NCI-H2081 (cell line): ENCODE measurements at regions not wholly inside any gene's neighbourhood (a gene's known extent, or its start where the extent isn't known, plus 50 kb on each side); places are given as distances from the start of the nearest gene placed in this dataset.

Experiments
- DNase-seq, 2 experiments: peaks; one replicate each; lab custom pipeline; 2025; lab: John Stamatoyannopoulos, UW

DNA sequence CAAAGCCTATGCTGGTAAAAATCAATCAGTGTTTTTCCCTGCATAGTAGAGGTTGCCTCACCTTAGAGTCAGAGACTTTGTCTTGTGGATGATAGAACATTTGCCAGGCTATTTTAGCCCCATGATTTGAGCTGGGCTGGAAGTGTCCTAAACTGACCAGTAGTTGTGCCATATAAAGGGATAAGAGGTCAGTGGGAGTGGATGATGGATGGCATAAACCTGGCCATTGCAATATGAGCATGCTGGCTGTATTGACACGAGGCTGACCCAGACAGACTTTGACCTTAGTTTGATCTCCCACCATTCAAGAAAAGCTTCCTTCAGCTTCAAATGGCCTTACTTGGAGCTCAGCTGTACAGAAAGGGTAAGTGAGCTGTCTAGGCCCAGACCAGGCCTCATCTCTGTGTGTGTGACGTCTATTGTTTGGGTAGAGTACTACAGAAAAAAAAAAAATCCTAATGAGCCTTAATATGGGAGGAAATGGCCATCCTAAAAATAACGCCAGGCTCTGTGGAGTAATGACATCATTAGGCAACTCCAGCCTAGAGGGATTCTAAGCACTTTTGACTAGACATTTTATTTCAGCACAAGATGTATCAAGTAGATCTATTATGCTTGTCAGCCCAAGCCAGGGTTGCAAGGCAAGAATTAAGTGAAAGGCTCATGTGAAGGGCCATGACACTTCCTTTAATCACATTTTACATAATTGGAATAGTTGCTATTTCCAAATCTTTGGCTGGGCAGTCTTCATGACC, 51.3 kb upstream of the CADM1 start:
- DNase-seq: no peak
